Forelimb muscle (tissue), 1 donor: ENCODE measurements at regions not wholly inside any gene's neighbourhood (a gene's known extent, or its start where the extent isn't known, plus 50 kb on each side); places are given as distances from the start of the nearest gene placed in this dataset.
"Not testable (repeated sequence)": the region's sequence is repeated elsewhere in the genome, so short reads cannot be mapped to it uniquely, and the experiment has no call there.

ENCODE experiments used
- DNase-seq: peaks from one replicate; pipeline ENCODE4 v3.0.0-alpha.2; 2013; ENCODE audit warnings: low read depth

GRCh38 chr7:14971678-14972077 lies 69.1 kb upstream of the DGKB start:
- not testable (repeated sequence) for DNase-seq

- not testable (repeated sequence) for DNase-seq
Measured at GRCh38 chr7:14967376-14967775, 64.8 kb upstream of the DGKB start.

GRCh38 chr7:14962778-14963177 lies 60.2 kb upstream of the DGKB start:
- no peak for DNase-seq

- no peak for DNase-seq
Measured at GRCh38 chr7:14960721-14961120, 58.2 kb upstream of the DGKB start.

- DNase-seq = no peak
Measured at GRCh38 chr7:14959339-14959738, 56.8 kb upstream of the DGKB start.

DNA sequence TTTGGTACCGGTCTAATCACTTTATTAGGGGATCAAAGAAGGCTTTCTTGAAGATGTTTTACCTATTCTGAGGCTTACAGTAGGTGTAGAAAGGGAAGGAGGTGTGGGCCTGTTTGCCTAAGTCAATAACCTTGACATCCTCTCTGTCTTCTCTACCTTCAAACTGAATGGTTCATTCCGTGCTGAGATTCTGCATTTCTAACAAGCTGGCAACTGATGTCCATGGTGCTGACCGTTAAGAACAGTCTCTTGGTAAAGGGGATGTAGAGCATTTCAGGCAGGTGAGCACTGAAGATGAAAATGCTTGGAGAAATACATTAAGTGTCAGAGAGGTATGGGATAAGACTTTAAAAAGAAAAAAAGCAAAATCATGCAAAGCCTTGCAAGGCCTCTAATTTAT lies 51.5 kb upstream of the DGKB start:
- no peak for DNase-seq
